ENCODE measurements at regions not wholly inside any gene's neighbourhood (a gene's known extent, or its start where the extent isn't known, plus 50 kb on each side); places are given as distances from the start of the nearest gene placed in this dataset.

- Histone ChIP-seq H4K20me1 (ENCODE audit: insufficient read depth) (no peaks in the 10 kb centered on the region), H3K4me2 (no peak overlapping the region), H3F3A (replicated peaks; ENCODE audit: insufficient read depth) (no peaks in the 10 kb centered on the region), H3K79me2 (ENCODE audit: insufficient read depth) (no peaks in the 10 kb centered on the region), H3K27ac (ENCODE audit: low read depth in 2 of 2, low read length in 1 of 2) (no peak overlapping the region), H3K36me3 (replicated peaks in 1 of 2; ENCODE audit: control insufficient read depth in 1 of 2, insufficient read depth in 2 of 2, low read length in 1 of 2) (no peaks in the 10 kb centered on the region), H3K4me1 (ENCODE audit: control insufficient read depth in 1 of 2, insufficient read depth in 2 of 2, low read depth in 1 of 2, low read length in 1 of 2) (no peaks in the 10 kb centered on the region), H3K9me2 (no peaks in the 10 kb centered on the region), H3K4me3 (ENCODE audit: low read depth in 2 of 2, low read length in 1 of 2) (no peak overlapping the region), H3K9me3 (no peaks in the 10 kb centered on the region), H2AFZ (ENCODE audit: low read depth) (no peak overlapping the region), H3K27me3 (ENCODE audit: insufficient read depth) (no peaks in the 10 kb centered on the region), H3K9ac (no peak overlapping the region)
- no peak for DNase-seq
- TF ChIP-seq EZH2phosphoT487 (IDR thresholded peaks at IDR 0.05; ENCODE audit: borderline replicate concordance, low read depth) = no peak
- no peak for TF ChIP-seq RCOR1 (IDR thresholded peaks at IDR 0.05; ENCODE audit: low read length)
- TF ChIP-seq, protein P1, sequence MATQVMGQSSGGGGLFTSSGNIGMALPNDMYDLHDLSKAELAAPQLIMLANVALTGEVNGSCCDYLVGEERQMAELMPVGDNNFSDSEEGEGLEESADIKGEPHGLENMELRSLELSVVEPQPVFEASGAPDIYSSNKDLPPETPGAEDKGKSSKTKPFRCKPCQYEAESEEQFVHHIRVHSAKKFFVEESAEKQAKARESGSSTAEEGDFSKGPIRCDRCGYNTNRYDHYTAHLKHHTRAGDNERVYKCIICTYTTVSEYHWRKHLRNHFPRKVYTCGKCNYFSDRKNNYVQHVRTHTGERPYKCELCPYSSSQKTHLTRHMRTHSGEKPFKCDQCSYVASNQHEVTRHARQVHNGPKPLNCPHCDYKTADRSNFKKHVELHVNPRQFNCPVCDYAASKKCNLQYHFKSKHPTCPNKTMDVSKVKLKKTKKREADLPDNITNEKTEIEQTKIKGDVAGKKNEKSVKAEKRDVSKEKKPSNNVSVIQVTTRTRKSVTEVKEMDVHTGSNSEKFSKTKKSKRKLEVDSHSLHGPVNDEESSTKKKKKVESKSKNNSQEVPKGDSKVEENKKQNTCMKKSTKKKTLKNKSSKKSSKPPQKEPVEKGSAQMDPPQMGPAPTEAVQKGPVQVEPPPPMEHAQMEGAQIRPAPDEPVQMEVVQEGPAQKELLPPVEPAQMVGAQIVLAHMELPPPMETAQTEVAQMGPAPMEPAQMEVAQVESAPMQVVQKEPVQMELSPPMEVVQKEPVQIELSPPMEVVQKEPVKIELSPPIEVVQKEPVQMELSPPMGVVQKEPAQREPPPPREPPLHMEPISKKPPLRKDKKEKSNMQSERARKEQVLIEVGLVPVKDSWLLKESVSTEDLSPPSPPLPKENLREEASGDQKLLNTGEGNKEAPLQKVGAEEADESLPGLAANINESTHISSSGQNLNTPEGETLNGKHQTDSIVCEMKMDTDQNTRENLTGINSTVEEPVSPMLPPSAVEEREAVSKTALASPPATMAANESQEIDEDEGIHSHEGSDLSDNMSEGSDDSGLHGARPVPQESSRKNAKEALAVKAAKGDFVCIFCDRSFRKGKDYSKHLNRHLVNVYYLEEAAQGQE (IDR thresholded peaks at IDR 0.05; ENCODE audit: low read depth, low read length) = no peak
- no peak for TF ChIP-seq RAD21 (IDR thresholded peaks at IDR 0.05; ENCODE audit: low read length)
- TF ChIP-seq EP300 (IDR thresholded peaks at IDR 0.05; ENCODE audit: borderline replicate concordance in 1 of 2, low read depth in 1 of 2, low read length in 1 of 2) = no peak
- no peak for TF ChIP-seq FOXM1 (IDR thresholded peaks at IDR 0.05; ENCODE audit: low read depth)
- TF ChIP-seq, protein P2, sequence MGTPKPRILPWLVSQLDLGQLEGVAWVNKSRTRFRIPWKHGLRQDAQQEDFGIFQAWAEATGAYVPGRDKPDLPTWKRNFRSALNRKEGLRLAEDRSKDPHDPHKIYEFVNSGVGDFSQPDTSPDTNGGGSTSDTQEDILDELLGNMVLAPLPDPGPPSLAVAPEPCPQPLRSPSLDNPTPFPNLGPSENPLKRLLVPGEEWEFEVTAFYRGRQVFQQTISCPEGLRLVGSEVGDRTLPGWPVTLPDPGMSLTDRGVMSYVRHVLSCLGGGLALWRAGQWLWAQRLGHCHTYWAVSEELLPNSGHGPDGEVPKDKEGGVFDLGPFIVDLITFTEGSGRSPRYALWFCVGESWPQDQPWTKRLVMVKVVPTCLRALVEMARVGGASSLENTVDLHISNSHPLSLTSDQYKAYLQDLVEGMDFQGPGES (IDR thresholded peaks at IDR 0.05; ENCODE audit: low read depth, low read length) = no peak
- TF ChIP-seq NRF1 (IDR thresholded peaks at IDR 0.05; ENCODE audit: low read depth, low read length) = no peak
- TF ChIP-seq FOXJ3 (CRISPR knock-in tag; IDR thresholded peaks at IDR 0.05) = no peak
- TF ChIP-seq NFIC (IDR thresholded peaks at IDR 0.05; ENCODE audit: borderline replicate concordance) = no peak
- TF ChIP-seq, protein P3, sequence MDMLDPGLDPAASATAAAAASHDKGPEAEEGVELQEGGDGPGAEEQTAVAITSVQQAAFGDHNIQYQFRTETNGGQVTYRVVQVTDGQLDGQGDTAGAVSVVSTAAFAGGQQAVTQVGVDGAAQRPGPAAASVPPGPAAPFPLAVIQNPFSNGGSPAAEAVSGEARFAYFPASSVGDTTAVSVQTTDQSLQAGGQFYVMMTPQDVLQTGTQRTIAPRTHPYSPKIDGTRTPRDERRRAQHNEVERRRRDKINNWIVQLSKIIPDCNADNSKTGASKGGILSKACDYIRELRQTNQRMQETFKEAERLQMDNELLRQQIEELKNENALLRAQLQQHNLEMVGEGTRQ (IDR thresholded peaks at IDR 0.05; ENCODE audit: borderline replicate concordance, low read depth, low read length) = no peak
- TF ChIP-seq CTCF (IDR thresholded peaks at IDR 0.05) = no peak
- TF ChIP-seq TCF12 (IDR thresholded peaks at IDR 0.05) = no peak
- TF ChIP-seq ELF1 (IDR thresholded peaks at IDR 0.05) = no peak
- TF ChIP-seq USF1 (IDR thresholded peaks at IDR 0.05; ENCODE audit: borderline replicate concordance, low read depth) = no peak
- TF ChIP-seq TAF1 (IDR thresholded peaks at IDR 0.05; ENCODE audit: borderline replicate concordance, low read depth, low read length) = no peak
- TF ChIP-seq MXI1 (IDR thresholded peaks at IDR 0.05; ENCODE audit: low read depth, low read length) = no peak
- ChIA-PET CTCF (no interaction called here), POLR2A (no interaction called here)
- WGBS (ENCODE audit: low lambda C conversion rate) = 65% methylated on average over 1 of the region's 1 CpG
Measured at GRCh38 chr6:102655823-102656222, 1262.3 kb downstream of the GRIK2 start.
